Osteoblast (primary cell): ENCODE measurements at regions not wholly inside any gene's neighbourhood (a gene's known extent, or its start where the extent isn't known, plus 50 kb on each side); places are given as distances from the start of the nearest gene placed in this dataset.

Experiments
- DNase-seq: peaks from one replicate; pipeline ENCODE4 v3.0.0; 2011; ENCODE audit warnings: low spot score, mixed read lengths; ENCODE audit not compliant: insufficient read length; ENCODE audit errors: missing footprints
- H2AFZ ChIP-seq: 2 replicates; pipeline ENCODE4 v1.6.0; 2011; ENCODE audit warnings: mild to moderate bottlenecking, low read length
- H3K27ac ChIP-seq: 2 replicates; pipeline ENCODE4 v1.5.1; 2011; ENCODE audit warnings: mild to moderate bottlenecking, low read depth, low read length, moderate library complexity
- H3K27me3 ChIP-seq: 2 replicates; pipeline ENCODE4 v1.6.0; 2012; ENCODE audit warnings: mild to moderate bottlenecking, control low read depth, inconsistent platforms, low read length, moderate library complexity; ENCODE audit not compliant: insufficient read depth
- H3K36me3 ChIP-seq: 2 replicates; pipeline ENCODE4 v1.5.1; 2011; ENCODE audit warnings: mild to moderate bottlenecking, low read length, control low read depth, moderate library complexity; ENCODE audit not compliant: insufficient read depth
- H3K4me1 ChIP-seq: 2 replicates; pipeline ENCODE4 v1.5.1; 2011; ENCODE audit warnings: mild to moderate bottlenecking, low read length, control low read depth, moderate library complexity; ENCODE audit not compliant: insufficient read depth
- H3K4me2 ChIP-seq: 2 replicates; pipeline ENCODE4 v1.6.0; 2011; ENCODE audit warnings: mild to moderate bottlenecking, low read length; ENCODE audit not compliant: insufficient read depth
- H3K4me3 ChIP-seq: fragments of 200-600 bp; sonication (generic); 3 replicates; pipeline ENCODE4 v1.5.1; 2012; ENCODE audit warnings: mild to moderate bottlenecking, low read length, inconsistent platforms; ENCODE audit not compliant: insufficient read depth
- H3K79me2 ChIP-seq: 2 replicates; pipeline ENCODE4 v1.6.0; 2012; ENCODE audit warnings: mild to moderate bottlenecking, low read length, control low read depth, inconsistent platforms; ENCODE audit not compliant: insufficient read depth
- H3K9me3 ChIP-seq: 2 replicates; pipeline ENCODE4 v1.5.1; 2011; ENCODE audit warnings: low read depth, low read length, control low read depth
- H4K20me1 ChIP-seq: 2 replicates; pipeline ENCODE4 v1.6.0; 2012; ENCODE audit warnings: mild to moderate bottlenecking, low read length, control low read depth; ENCODE audit not compliant: insufficient read depth
- CTCF ChIP-seq: IDR thresholded peaks from 2 replicates; pipeline ENCODE4 v1.5.1; 2011; ENCODE audit warnings: mild to moderate bottlenecking, low read depth, low read length, moderate library complexity; ENCODE audit errors: extremely low read depth

GRCh38 chr9:31854187-31854586 lies 530.3 kb upstream of the ACO1 start:
- no peaks in the 10 kb centered on the region for H3K4me1 ChIP-seq
- H3K9me3 ChIP-seq, result peaks cover 1% of the 10 kb centered on the region
- H3K79me2 ChIP-seq, result no peaks in the 10 kb centered on the region
- no peak overlapping the region for H3K27ac ChIP-seq
- no peak overlapping the region for H2AFZ ChIP-seq
- no peak for DNase-seq
- H4K20me1 ChIP-seq, result no peaks in the 10 kb centered on the region
- no peak overlapping the region for H3K4me2 ChIP-seq
- H3K27me3 ChIP-seq, result no peaks in the 10 kb centered on the region
- no peak for TF ChIP-seq CTCF
- H3K36me3 ChIP-seq, result no peaks in the 10 kb centered on the region
- no peak overlapping the region for H3K4me3 ChIP-seq

- Histone ChIP-seq H3K9me3 (peaks cover 2% of the 10 kb centered on the region), H3K79me2 (no peaks in the 10 kb centered on the region), H2AFZ (no peak overlapping the region), H4K20me1 (no peaks in the 10 kb centered on the region), H3K36me3 (no peaks in the 10 kb centered on the region), H3K27ac (no peak overlapping the region), H3K4me3 (no peak overlapping the region), H3K4me1 (no peaks in the 10 kb centered on the region), H3K27me3 (no peaks in the 10 kb centered on the region), H3K4me2 (no peak overlapping the region)
- no peak for DNase-seq
- no peak for TF ChIP-seq CTCF
Measured at GRCh38 chr9:31868830-31869229, 515.6 kb upstream of the ACO1 start.

GRCh38 chr9:31870276-31870675 lies 514.2 kb upstream of the ACO1 start:
- no peak overlapping the region for H2AFZ ChIP-seq
- H3K27me3 ChIP-seq, result no peaks in the 10 kb centered on the region
- H3K4me3 ChIP-seq, result no peak overlapping the region
- H3K27ac ChIP-seq, result no peak overlapping the region
- H4K20me1 ChIP-seq, result no peaks in the 10 kb centered on the region
- no peak overlapping the region for H3K4me2 ChIP-seq
- no peak for DNase-seq
- no peaks in the 10 kb centered on the region for H3K4me1 ChIP-seq
- H3K36me3 ChIP-seq, result no peaks in the 10 kb centered on the region
- no peaks in the 10 kb centered on the region for H3K79me2 ChIP-seq
- H3K9me3 ChIP-seq, result peaks cover 2% of the 10 kb centered on the region
- TF ChIP-seq CTCF, result no peak

- no peak overlapping the region for H3K27ac ChIP-seq
- no peaks in the 10 kb centered on the region for H3K4me1 ChIP-seq
- TF ChIP-seq CTCF, result no peak
- H3K27me3 ChIP-seq, result no peaks in the 10 kb centered on the region
- no peak overlapping the region for H2AFZ ChIP-seq
- H3K4me2 ChIP-seq, result no peak overlapping the region
- H3K79me2 ChIP-seq, result no peaks in the 10 kb centered on the region
- no peaks in the 10 kb centered on the region for H3K36me3 ChIP-seq
- DNase-seq, result no peak
- no peak overlapping the region for H3K4me3 ChIP-seq
- H4K20me1 ChIP-seq, result no peaks in the 10 kb centered on the region
- peaks cover 1% of the 10 kb centered on the region for H3K9me3 ChIP-seq
Measured at GRCh38 chr9:31873722-31874121, 510.7 kb upstream of the ACO1 start.
